Fibroblast of villous mesenchyme (primary cell): ENCODE measurements at regions not wholly inside any gene's neighbourhood (a gene's known extent, or its start where the extent isn't known, plus 50 kb on each side); places are given as distances from the start of the nearest gene placed in this dataset.

ENCODE experiments used
- DNase-seq: peaks from one replicate; pipeline ENCODE4 v3.0.0-alpha.2; 2010; ENCODE audit warnings: low read depth
- H3K4me3 ChIP-seq: 2 replicates; pipeline ENCODE4 v1.5.1; 2011; ENCODE audit warnings: low read depth, mild to moderate bottlenecking, low read length
- TF ChIP-seq, protein P1 (sequence below): IDR thresholded peaks from 2 replicates; pipeline ENCODE4 v1.5.1; 2012; ENCODE audit warnings: low read depth, mild to moderate bottlenecking, low read length; ENCODE audit not compliant: insufficient read depth

DNA sequence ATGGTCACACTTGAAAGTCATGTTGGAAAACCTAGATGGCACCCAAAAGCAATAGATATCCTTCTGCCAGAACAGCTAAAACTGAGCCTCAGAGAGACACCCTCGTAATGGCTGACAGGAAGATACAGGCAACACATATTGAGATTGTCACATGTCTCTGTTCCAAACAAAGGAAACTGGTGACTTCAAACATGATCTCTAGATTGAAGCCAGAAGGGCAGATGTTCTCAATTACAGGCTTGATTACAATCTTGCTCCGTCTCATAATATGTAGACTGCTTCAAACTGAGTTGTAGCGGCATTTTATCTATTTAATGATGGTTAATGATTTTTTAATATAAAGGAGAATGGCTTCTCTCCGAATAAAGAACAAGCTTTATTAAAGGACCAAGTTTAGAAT lies 774.3 kb downstream of the KCTD16 start:
- TF ChIP-seq, protein P1, sequence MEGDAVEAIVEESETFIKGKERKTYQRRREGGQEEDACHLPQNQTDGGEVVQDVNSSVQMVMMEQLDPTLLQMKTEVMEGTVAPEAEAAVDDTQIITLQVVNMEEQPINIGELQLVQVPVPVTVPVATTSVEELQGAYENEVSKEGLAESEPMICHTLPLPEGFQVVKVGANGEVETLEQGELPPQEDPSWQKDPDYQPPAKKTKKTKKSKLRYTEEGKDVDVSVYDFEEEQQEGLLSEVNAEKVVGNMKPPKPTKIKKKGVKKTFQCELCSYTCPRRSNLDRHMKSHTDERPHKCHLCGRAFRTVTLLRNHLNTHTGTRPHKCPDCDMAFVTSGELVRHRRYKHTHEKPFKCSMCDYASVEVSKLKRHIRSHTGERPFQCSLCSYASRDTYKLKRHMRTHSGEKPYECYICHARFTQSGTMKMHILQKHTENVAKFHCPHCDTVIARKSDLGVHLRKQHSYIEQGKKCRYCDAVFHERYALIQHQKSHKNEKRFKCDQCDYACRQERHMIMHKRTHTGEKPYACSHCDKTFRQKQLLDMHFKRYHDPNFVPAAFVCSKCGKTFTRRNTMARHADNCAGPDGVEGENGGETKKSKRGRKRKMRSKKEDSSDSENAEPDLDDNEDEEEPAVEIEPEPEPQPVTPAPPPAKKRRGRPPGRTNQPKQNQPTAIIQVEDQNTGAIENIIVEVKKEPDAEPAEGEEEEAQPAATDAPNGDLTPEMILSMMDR: no peak

DNA sequence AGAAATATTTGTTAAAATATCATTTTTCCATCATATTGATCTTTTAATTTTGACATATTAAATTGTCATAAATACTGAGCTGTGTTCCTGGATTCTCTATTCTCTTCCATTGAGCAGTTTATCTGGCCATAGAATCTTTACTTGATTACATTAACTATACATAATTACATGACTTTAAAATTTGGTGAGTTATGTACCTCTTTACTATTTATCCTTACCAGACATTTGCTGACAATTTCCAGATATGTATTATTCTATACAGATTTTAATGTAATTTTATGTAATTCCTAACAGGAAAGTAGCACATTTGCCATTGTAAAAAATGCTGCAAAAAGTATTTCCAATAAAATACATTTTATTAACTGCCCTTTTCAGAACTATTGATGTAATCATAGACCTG lies 770.3 kb downstream of the KCTD16 start:
- H3K4me3 ChIP-seq: no peak overlapping the region
- TF ChIP-seq, protein P1: no peak
- no peak for DNase-seq

More for the DNA sequence above, 774.3 kb downstream of the KCTD16 start:
- peak; percentile 1 for DNase-seq
- H3K4me3 ChIP-seq: no peak overlapping the region

- no peak overlapping the region for H3K4me3 ChIP-seq
Measured at GRCh38 chr5:144918371-144918770, 747.7 kb downstream of the KCTD16 start.

GRCh38 chr5:144915452-144915851 lies 744.8 kb downstream of the KCTD16 start:
- no peak for DNase-seq
- TF ChIP-seq, protein P1: no peak

More at GRCh38 chr5:144918371-144918770, 747.7 kb downstream of the KCTD16 start:
- TF ChIP-seq, protein P1: no peak
- no peak for DNase-seq

DNA sequence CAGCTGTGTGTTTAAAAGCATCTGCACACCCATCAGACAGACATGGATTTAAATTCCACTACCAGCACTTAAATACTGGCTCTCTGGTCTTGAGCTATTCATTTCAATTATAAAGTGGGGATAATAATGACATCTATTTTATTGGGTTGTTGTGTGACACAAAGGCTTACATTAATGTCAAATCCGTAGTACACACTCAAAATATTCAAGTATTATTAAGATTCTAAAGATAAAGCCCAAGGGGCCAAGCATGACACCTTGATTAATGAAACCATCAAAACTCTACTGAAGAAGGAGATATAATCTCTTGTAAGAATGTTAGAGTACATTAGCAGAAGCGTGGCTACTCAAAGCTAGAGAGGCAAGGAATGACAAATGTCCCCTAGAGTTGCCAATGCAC lies 743.0 kb downstream of the KCTD16 start:
- DNase-seq: no peak
- TF ChIP-seq, protein P1: no peak
- no peak overlapping the region for H3K4me3 ChIP-seq

More at GRCh38 chr5:144915452-144915851, 744.8 kb downstream of the KCTD16 start:
- H3K4me3 ChIP-seq: no peak overlapping the region

DNA sequence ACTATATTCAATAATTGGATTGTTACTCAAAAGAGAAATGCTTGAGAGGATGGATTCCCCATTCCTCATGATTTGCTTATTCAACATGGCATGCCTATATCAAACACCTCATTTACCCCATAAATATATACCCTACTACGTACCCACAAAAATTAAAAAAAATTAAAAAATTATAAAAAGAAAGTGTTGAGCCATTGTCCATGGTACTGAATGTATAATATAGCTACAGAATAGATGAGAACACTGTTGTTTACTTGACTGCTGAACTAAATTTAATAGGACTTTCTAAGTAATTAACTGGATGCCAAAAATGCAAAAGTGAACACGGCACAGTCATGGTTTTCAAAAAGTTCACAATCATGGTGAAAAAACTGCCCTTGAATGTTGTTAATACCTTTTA lies 725.8 kb downstream of the KCTD16 start:
- DNase-seq: no peak
- TF ChIP-seq, protein P1: no peak
- H3K4me3 ChIP-seq: no peak overlapping the region

- no peak for DNase-seq
- TF ChIP-seq, protein P1: no peak
- no peak overlapping the region for H3K4me3 ChIP-seq
Measured at GRCh38 chr5:144886668-144887067, 716.0 kb downstream of the KCTD16 start.
